HUDEP-2 (cell line): ENCODE measurements at regions not wholly inside any gene's neighbourhood (a gene's known extent, or its start where the extent isn't known, plus 50 kb on each side); places are given as distances from the start of the nearest gene placed in this dataset.

ENCODE experiments used
- DNase-seq, 76 experiments: peaks; one replicate each; lab custom pipeline; 2025; ENCODE audit not compliant: unreplicated experiment in 76 of 76; lab: John Stamatoyannopoulos, UW

GRCh38 chr9:88326936-88327335 lies 61.3 kb upstream of the SPIN1 start:
- DNase-seq = no peak

- no peak for DNase-seq
These were observed 62.2 kb upstream of the SPIN1 start for GRCh38 chr9:88326015-88326414.

GRCh38 chr9:88322906-88323566 lies 65.2 kb upstream of the SPIN1 start:
- no peak for DNase-seq

- DNase-seq = no peak
These were observed 66.5 kb upstream of the SPIN1 start for GRCh38 chr9:88321764-88322163.

GRCh38 chr9:88320748-88321415 lies 67.4 kb upstream of the SPIN1 start:
- no peak for DNase-seq

GRCh38 chr9:88319936-88320747 lies 68.1 kb upstream of the SPIN1 start:
- no peak for DNase-seq

- no peak for DNase-seq
These were observed 74.7 kb upstream of the SPIN1 start for GRCh38 chr9:88313364-88314220.

GRCh38 chr9:88312517-88313103 lies 75.6 kb upstream of the SPIN1 start:
- DNase-seq = no peak

GRCh38 chr9:88312045-88312444 lies 76.2 kb upstream of the SPIN1 start:
- DNase-seq = no peak

- DNase-seq = no peak
These were observed 77.8 kb upstream of the SPIN1 start for GRCh38 chr9:88310310-88310980.

- no peak for DNase-seq
These were observed 79.2 kb upstream of the SPIN1 start for GRCh38 chr9:88308831-88309560.

GRCh38 chr9:88307136-88307535 lies 81.1 kb upstream of the SPIN1 start:
- DNase-seq = no peak

- no peak for DNase-seq
These were observed 84.4 kb upstream of the SPIN1 start for GRCh38 chr9:88303721-88304451.

GRCh38 chr9:88302579-88303324 lies 85.5 kb upstream of the SPIN1 start:
- DNase-seq = no peak

- DNase-seq = no peak
These were observed 87.7 kb upstream of the SPIN1 start for GRCh38 chr9:88300556-88300955.

- DNase-seq = peak in 59 of 76 experiments; percentile 4 to 85 (median 39)
These were observed 96.4 kb upstream of the SPIN1 start for GRCh38 chr9:88291856-88292255.

GRCh38 chr9:88291056-88291455 lies 97.2 kb upstream of the SPIN1 start:
- DNase-seq = no peak

GRCh38 chr9:88289532-88289931 lies 98.7 kb upstream of the SPIN1 start:
- no peak for DNase-seq
